Keratinocyte (primary cell): ENCODE measurements at regions not wholly inside any gene's neighbourhood (a gene's known extent, or its start where the extent isn't known, plus 50 kb on each side); places are given as distances from the start of the nearest gene placed in this dataset.

Source experiments
- DNase-seq: peaks from one replicate; pipeline ENCODE4 v3.0.0-alpha.2; 2011; ENCODE audit warnings: low read depth, missing footprints, low spot score
- FAIRE-seq: peaks from 2 replicates; lab custom pipeline; 2011; peaks lifted over from hg19 to GRCh38; lab: Jason Lieb, UNC
- H2AFZ ChIP-seq: 2 replicates; pipeline ENCODE4 v1.6.0; 2012; ENCODE audit warnings: low read length, control low read depth, inconsistent platforms; ENCODE audit not compliant: control insufficient read depth
- H3K27ac ChIP-seq: 2 replicates; pipeline ENCODE4 v1.5.1; 2011; ENCODE audit warnings: low read length; ENCODE audit not compliant: control insufficient read depth, insufficient read depth
- H3K27me3 ChIP-seq: 3 replicates; pipeline ENCODE4 v1.6.0; 2011; ENCODE audit warnings: low read length; ENCODE audit not compliant: control insufficient read depth, insufficient read depth; ENCODE audit errors: extremely low read depth
- H3K36me3 ChIP-seq, 2 experiments: 2 replicates in 1 of 2; 3 replicates in 1 of 2; pipeline ENCODE4 v1.5.1; 2011; ENCODE audit warnings: low read length in 2 of 2, mild to moderate bottlenecking in 1 of 2; ENCODE audit not compliant: control insufficient read depth in 2 of 2, insufficient read depth in 2 of 2; ENCODE audit errors: extremely low read depth in 1 of 2
- H3K4me1 ChIP-seq: 3 replicates; pipeline ENCODE4 v1.5.1; 2011; ENCODE audit warnings: low read length; ENCODE audit not compliant: control insufficient read depth, insufficient read depth; ENCODE audit errors: extremely low read depth
- H3K4me2 ChIP-seq: 3 replicates; pipeline ENCODE4 v1.6.0; 2011; ENCODE audit warnings: low read depth, low read length; ENCODE audit not compliant: control insufficient read depth, insufficient read depth; ENCODE audit errors: extremely low read depth
- H3K4me3 ChIP-seq, 3 experiments: fragments of 200-600 bp in 1 of 3; sonication (generic) in 1 of 3; 2 replicates in 2 of 3; 3 replicates in 1 of 3; pipeline ENCODE4 v1.5.1; 2011 to 2016; ENCODE audit warnings: low read length in 3 of 3, mild to moderate bottlenecking in 3 of 3, control low read depth in 2 of 3, inconsistent platforms in 1 of 3, low read depth in 1 of 3, mixed read lengths in 1 of 3, mixed run types in 1 of 3, moderate library complexity in 1 of 3; ENCODE audit not compliant: control insufficient read depth in 2 of 3, insufficient read depth in 2 of 3; ENCODE audit errors: extremely low read depth in 1 of 3
- H3K79me2 ChIP-seq: 2 replicates; pipeline ENCODE4 v1.6.0; 2012; ENCODE audit warnings: low read length; ENCODE audit not compliant: control insufficient read depth, insufficient read depth
- H3K9ac ChIP-seq: 3 replicates; pipeline ENCODE4 v1.6.0; 2011; ENCODE audit warnings: low read length; ENCODE audit not compliant: control insufficient read depth, insufficient read depth; ENCODE audit errors: extremely low read depth
- H3K9me1 ChIP-seq: 3 replicates; pipeline ENCODE4 v1.6.0; 2011; ENCODE audit warnings: low read length; ENCODE audit not compliant: control insufficient read depth, insufficient read depth; ENCODE audit errors: extremely low read depth
- H3K9me3 ChIP-seq: 2 replicates; pipeline ENCODE4 v1.5.1; 2012; ENCODE audit warnings: low read depth, low read length; ENCODE audit not compliant: control insufficient read depth
- H4K20me1 ChIP-seq: 3 replicates; pipeline ENCODE4 v1.6.0; 2011; ENCODE audit warnings: low read length; ENCODE audit not compliant: control insufficient read depth, insufficient read depth; ENCODE audit errors: extremely low read depth
- EZH2 ChIP-seq: IDR thresholded peaks from one replicate; pipeline ENCODE4 v1.6.1; 2012; ENCODE audit warnings: inconsistent platforms, mild to moderate bottlenecking, low read length, moderate library complexity
- dilution Hi-C: fragments of 300-500 bp; cut with MboI; formaldehyde crosslinking; loops from one replicate; pipeline ENCODE4 v1.7.0; 2020; ENCODE audit warnings: low sequenced_read_pairs; ENCODE audit not compliant: extremely low pct_ligation_motif_present
- TF ChIP-seq, protein P1 (sequence below), 3 experiments: IDR thresholded peaks in 1 of 3; conservative IDR thresholded peaks in 1 of 3; optimal IDR thresholded peaks in 1 of 3; 2 replicates in 2 of 3; 3 replicates in 1 of 3; pipeline versions ENCODE3 to v1.5.1; 2011; ENCODE audit warnings: low read length in 3 of 3, mild to moderate bottlenecking in 3 of 3, moderate library complexity in 2 of 3, control low read depth in 1 of 3, inconsistent platforms in 1 of 3; ENCODE audit not compliant: insufficient read depth in 2 of 3; ENCODE audit errors: extremely low read depth in 1 of 3

DNA sequence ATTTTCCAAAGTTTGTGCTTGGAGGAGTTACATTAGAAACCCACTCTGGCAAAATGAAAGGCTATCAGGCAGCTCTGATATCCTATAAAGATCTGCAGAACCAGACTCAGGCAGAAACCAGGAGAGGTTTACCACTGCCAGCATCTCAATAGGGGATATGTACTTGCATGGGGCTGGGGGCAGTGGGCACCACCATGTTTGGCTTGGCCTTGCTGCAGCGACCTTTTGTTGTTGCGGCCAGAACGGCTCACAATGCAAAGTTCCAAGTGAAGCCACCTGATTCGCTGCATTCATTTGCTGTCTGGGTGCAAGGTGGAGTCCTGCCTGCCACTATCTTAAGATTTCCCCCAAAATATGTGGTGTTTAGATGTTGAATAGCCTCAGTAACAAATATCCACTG, 81.3 kb downstream of the COPS8 start:
- no peak overlapping the region for H3K4me2 ChIP-seq
- FAIRE-seq (no peak), DNase-seq (no peak)
- no peak overlapping the region for H3K27ac ChIP-seq
- H3K9me1 ChIP-seq, result no peaks in the 10 kb centered on the region
- H2AFZ ChIP-seq, result no peak overlapping the region
- no peaks in the 10 kb centered on the region for H3K79me2 ChIP-seq
- dilution Hi-C loops, result no loop called here
- no peaks in the 10 kb centered on the region for H3K27me3 ChIP-seq
- no peaks in the 10 kb centered on the region for H3K9me3 ChIP-seq
- H3K4me1 ChIP-seq, result no peaks in the 10 kb centered on the region
- no peaks in the 10 kb centered on the region for H4K20me1 ChIP-seq
- H3K9ac ChIP-seq, result no peak overlapping the region
- H3K4me3 ChIP-seq, result no peak overlapping the region
- no peaks in the 10 kb centered on the region for H3K36me3 ChIP-seq
- no peak for TF ChIP-seq EZH2

DNA sequence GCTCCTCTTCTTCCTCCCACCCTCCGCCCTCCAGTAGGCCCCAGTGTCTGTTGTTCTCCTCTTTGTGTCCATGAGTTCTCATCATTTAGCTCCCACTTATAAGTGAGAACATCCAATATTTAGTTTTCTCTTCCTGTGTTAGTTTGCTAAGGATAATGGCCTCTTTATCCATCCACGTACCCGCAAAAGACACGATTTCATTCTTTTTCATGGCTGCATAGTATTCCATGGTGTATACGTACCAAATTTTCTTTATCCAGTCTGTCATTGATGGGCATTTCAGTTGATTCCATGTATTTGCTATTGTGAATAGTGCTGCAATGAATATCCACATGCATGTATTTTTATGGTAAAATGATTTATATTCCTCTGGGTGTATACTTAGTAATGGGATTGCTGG, 82.2 kb downstream of the COPS8 start:
- Histone ChIP-seq H3K9me1 (no peaks in the 10 kb centered on the region), H3K79me2 (no peaks in the 10 kb centered on the region), H2AFZ (no peak overlapping the region), H3K9me3 (no peaks in the 10 kb centered on the region), H3K27me3 (no peaks in the 10 kb centered on the region), H3K36me3 (no peaks in the 10 kb centered on the region), H3K9ac (no peak overlapping the region), H3K27ac (no peak overlapping the region), H3K4me2 (no peak overlapping the region), H4K20me1 (no peaks in the 10 kb centered on the region), H3K4me1 (no peaks in the 10 kb centered on the region), H3K4me3 (no peak overlapping the region)
- DNase-seq, result no peak
- no peak for FAIRE-seq
- TF ChIP-seq, protein P1, sequence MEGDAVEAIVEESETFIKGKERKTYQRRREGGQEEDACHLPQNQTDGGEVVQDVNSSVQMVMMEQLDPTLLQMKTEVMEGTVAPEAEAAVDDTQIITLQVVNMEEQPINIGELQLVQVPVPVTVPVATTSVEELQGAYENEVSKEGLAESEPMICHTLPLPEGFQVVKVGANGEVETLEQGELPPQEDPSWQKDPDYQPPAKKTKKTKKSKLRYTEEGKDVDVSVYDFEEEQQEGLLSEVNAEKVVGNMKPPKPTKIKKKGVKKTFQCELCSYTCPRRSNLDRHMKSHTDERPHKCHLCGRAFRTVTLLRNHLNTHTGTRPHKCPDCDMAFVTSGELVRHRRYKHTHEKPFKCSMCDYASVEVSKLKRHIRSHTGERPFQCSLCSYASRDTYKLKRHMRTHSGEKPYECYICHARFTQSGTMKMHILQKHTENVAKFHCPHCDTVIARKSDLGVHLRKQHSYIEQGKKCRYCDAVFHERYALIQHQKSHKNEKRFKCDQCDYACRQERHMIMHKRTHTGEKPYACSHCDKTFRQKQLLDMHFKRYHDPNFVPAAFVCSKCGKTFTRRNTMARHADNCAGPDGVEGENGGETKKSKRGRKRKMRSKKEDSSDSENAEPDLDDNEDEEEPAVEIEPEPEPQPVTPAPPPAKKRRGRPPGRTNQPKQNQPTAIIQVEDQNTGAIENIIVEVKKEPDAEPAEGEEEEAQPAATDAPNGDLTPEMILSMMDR (optimal IDR thresholded peaks at IDR 0.05 in 1 of 3, IDR thresholded peaks at IDR 0.05 in 1 of 3, conservative IDR thresholded peaks at IDR 0.05 in 1 of 3; ENCODE audit: extremely low read depth in 1 of 3, insufficient read depth in 2 of 3, low read length in 3 of 3), result no peak
- TF ChIP-seq EZH2, result no peak
- dilution Hi-C loops, result no loop called here

DNA sequence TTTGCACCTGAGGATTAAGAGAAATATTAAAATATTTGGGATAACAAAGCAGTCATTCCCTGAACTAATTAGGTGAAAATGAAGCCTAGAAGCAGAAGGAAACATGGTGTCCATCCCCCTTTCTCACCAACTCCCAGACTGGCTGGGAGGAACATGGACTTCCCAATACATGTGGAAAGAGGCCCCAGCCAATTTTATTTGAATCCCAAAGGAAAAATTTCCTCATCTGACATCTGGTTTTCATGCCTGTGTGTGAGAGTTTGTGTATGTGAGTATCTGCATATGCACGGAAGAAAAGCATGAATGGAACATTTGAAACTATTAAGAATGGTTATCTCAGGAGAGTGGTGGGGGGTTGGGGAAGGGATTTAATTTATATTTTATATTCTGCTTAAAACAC, 84.3 kb downstream of the COPS8 start:
- no peak overlapping the region for H3K27ac ChIP-seq

More for the DNA sequence above, 84.3 kb downstream of the COPS8 start:
- FAIRE-seq (no peak), DNase-seq (no peak)
- dilution Hi-C loops, result no loop called here
- TF ChIP-seq, protein P1 (optimal IDR thresholded peaks at IDR 0.05 in 1 of 3, IDR thresholded peaks at IDR 0.05 in 1 of 3, conservative IDR thresholded peaks at IDR 0.05 in 1 of 3; ENCODE audit: extremely low read depth in 1 of 3, insufficient read depth in 2 of 3, low read length in 3 of 3), result no peak
- no peak for TF ChIP-seq EZH2
- Histone ChIP-seq H3K4me3 (no peak overlapping the region), H3K36me3 (no peaks in the 10 kb centered on the region), H3K79me2 (no peaks in the 10 kb centered on the region), H3K4me1 (no peaks in the 10 kb centered on the region), H3K9me1 (no peaks in the 10 kb centered on the region), H3K9ac (no peak overlapping the region), H3K27me3 (no peaks in the 10 kb centered on the region), H4K20me1 (no peaks in the 10 kb centered on the region), H3K4me2 (no peak overlapping the region), H2AFZ (no peak overlapping the region), H3K9me3 (no peaks in the 10 kb centered on the region)
